WERI-Rb-1 (cell line): ENCODE measurements at regions not wholly inside any gene's neighbourhood (a gene's known extent, or its start where the extent isn't known, plus 50 kb on each side); places are given as distances from the start of the nearest gene placed in this dataset.

Experiments
- DNase-seq: peaks from one replicate; pipeline ENCODE4 v3.0.0-alpha.2; 2020
- H3K27ac ChIP-seq: fragments of 250-450 bp; sonication (Bioruptor Pico); 2 replicates; pipeline ENCODE4 v1.5.1; 2020; ENCODE audit warnings: mild to moderate bottlenecking, moderate library complexity
- H3K27me3 ChIP-seq: fragments of 250-450 bp; sonication (Bioruptor Pico); 2 replicates; pipeline ENCODE4 v1.5.1; 2021; ENCODE audit warnings: mild to moderate bottlenecking, low read depth, moderate library complexity; ENCODE audit not compliant: insufficient read depth, severe bottlenecking
- H3K36me3 ChIP-seq: fragments of 250-450 bp; sonication (Bioruptor Pico); 2 replicates; pipeline ENCODE4 v1.5.1; 2020; ENCODE audit warnings: mild to moderate bottlenecking, moderate library complexity
- H3K4me3 ChIP-seq: 2 replicates; pipeline ENCODE4 v1.5.1; 2011; ENCODE audit warnings: low read depth, mild to moderate bottlenecking, control low read depth, low read length
- H3K9me3 ChIP-seq: fragments of 250-450 bp; sonication (Bioruptor Pico); 2 replicates; pipeline ENCODE4 v1.5.1; 2021; ENCODE audit warnings: mild to moderate bottlenecking, moderate library complexity; ENCODE audit not compliant: severe bottlenecking
- TF ChIP-seq, protein P1 (sequence below): IDR thresholded peaks from 2 replicates; pipeline ENCODE4 v1.5.1; 2011; ENCODE audit warnings: low read depth, mild to moderate bottlenecking, control low read depth, inconsistent platforms, low read length

DNA sequence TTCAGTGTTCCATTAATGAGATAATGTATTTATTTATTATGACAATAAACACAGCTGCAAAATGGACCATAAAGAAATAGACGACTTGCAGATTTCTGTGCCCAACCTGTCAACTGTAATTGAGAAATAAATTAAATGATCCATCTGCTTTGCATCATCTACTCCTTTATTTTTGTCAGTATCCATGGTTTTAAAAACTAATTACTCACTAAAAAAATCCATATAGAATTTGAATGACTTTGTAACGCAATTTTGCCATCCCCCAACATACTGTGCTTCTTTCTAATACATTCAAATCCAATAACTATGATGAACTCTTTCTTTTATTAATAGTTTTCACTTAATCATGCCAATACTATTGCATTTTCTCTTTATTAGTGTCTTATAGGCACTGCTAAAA lies 388.5 kb upstream of the SORCS1 start:
- Histone ChIP-seq H3K9me3 (no peaks in the 10 kb centered on the region), H3K4me3 (no peak overlapping the region), H3K27me3 (no peaks in the 10 kb centered on the region), H3K36me3 (no peaks in the 10 kb centered on the region), H3K27ac (no peak overlapping the region)
- no peak for DNase-seq
- TF ChIP-seq, protein P1, sequence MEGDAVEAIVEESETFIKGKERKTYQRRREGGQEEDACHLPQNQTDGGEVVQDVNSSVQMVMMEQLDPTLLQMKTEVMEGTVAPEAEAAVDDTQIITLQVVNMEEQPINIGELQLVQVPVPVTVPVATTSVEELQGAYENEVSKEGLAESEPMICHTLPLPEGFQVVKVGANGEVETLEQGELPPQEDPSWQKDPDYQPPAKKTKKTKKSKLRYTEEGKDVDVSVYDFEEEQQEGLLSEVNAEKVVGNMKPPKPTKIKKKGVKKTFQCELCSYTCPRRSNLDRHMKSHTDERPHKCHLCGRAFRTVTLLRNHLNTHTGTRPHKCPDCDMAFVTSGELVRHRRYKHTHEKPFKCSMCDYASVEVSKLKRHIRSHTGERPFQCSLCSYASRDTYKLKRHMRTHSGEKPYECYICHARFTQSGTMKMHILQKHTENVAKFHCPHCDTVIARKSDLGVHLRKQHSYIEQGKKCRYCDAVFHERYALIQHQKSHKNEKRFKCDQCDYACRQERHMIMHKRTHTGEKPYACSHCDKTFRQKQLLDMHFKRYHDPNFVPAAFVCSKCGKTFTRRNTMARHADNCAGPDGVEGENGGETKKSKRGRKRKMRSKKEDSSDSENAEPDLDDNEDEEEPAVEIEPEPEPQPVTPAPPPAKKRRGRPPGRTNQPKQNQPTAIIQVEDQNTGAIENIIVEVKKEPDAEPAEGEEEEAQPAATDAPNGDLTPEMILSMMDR, result no peak

DNA sequence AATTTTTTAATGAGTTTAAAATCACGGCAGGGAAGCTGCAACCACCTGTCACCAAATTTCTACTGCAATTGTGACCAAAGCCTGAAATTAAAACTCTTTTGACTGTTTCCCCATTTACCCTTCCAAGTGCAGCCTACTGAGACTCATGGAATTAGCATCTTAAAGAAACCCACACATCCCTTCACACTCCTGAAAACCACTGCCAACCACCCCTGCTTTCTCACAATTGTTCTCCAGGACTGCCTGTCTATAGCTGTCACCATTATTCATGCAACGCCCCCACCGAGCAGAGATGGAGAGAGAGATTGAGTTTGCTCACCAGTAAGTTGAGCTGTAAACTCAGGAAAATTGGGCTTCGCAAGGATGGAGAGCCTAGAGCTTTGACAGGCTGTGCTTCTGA lies 383.8 kb upstream of the SORCS1 start:
- no peak for DNase-seq
- Histone ChIP-seq H3K9me3 (no peaks in the 10 kb centered on the region), H3K36me3 (no peaks in the 10 kb centered on the region), H3K27ac (no peak overlapping the region), H3K4me3 (no peak overlapping the region), H3K27me3 (no peaks in the 10 kb centered on the region)
- TF ChIP-seq, protein P1, result no peak

DNA sequence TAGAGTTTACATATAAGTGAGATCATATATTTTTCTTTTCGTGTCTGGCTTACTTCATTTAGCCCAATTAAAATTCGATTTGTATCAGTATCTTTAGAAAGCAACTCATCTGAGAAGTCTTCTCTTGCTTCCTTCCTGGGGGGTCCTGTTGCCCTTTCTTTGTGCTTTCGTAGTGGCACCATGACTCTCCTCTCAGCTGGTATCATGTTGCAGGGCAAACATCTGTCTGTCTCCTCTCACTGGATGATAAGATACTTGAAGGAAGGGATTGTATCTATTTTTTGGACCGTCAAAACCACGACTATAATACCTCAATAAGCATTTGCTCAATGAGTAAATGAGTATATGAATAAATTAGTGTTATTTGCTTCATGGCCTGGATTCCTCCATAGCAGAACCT lies 382.5 kb upstream of the SORCS1 start:
- no peak overlapping the region for H3K4me3 ChIP-seq
- H3K36me3 ChIP-seq, result no peaks in the 10 kb centered on the region
- TF ChIP-seq, protein P1, result no peak
- no peaks in the 10 kb centered on the region for H3K9me3 ChIP-seq
- DNase-seq, result no peak
- H3K27me3 ChIP-seq, result no peaks in the 10 kb centered on the region
- no peak overlapping the region for H3K27ac ChIP-seq

DNA sequence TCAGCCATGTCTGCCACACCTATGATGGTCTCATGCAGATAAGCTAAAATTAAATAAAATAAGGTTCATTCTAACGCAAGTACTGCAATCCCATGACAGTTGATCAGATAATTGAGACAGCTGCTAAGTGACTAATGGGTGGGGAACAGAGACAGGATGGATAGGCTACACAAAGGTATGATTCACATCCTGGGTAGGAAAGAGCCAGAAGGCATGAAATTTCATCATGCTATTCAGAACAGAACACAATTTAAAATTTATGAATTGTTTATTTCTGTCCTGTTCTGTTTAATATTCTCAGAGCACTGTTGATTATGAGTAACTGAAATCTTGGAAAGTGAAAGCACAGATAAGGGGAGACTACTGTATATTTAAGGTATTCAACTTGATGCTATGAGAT lies 381.8 kb upstream of the SORCS1 start:
- TF ChIP-seq, protein P1, result no peak
- no peak overlapping the region for H3K27ac ChIP-seq
- no peaks in the 10 kb centered on the region for H3K9me3 ChIP-seq
- no peaks in the 10 kb centered on the region for H3K27me3 ChIP-seq
- no peaks in the 10 kb centered on the region for H3K36me3 ChIP-seq
- DNase-seq, result no peak
- H3K4me3 ChIP-seq, result no peak overlapping the region

DNA sequence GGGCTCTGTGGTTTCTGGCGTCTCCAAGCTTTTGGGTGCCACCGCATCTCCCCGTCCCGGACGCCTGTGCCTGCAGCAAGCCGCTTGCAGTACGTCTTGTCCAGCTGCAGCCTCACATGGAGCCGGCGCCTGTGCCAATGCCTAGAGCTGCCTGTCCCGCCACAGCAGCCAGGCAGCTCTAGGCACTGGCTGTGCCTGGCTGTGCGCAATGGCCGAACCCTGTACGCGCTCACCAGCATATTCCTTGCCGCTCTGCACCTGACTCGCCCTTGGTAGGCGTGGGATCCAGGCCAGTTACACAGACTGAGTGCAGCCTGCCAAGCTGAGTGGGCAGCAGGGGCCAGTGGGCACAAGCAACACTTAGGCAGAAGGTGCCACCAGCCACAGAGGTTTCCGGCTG lies 381.2 kb upstream of the SORCS1 start:
- H3K36me3 ChIP-seq, result no peaks in the 10 kb centered on the region
- H3K27ac ChIP-seq, result no peak overlapping the region
- DNase-seq, result no peak
- H3K27me3 ChIP-seq, result no peaks in the 10 kb centered on the region
- H3K9me3 ChIP-seq, result no peaks in the 10 kb centered on the region
- no peak overlapping the region for H3K4me3 ChIP-seq
- TF ChIP-seq, protein P1, result no peak

DNA sequence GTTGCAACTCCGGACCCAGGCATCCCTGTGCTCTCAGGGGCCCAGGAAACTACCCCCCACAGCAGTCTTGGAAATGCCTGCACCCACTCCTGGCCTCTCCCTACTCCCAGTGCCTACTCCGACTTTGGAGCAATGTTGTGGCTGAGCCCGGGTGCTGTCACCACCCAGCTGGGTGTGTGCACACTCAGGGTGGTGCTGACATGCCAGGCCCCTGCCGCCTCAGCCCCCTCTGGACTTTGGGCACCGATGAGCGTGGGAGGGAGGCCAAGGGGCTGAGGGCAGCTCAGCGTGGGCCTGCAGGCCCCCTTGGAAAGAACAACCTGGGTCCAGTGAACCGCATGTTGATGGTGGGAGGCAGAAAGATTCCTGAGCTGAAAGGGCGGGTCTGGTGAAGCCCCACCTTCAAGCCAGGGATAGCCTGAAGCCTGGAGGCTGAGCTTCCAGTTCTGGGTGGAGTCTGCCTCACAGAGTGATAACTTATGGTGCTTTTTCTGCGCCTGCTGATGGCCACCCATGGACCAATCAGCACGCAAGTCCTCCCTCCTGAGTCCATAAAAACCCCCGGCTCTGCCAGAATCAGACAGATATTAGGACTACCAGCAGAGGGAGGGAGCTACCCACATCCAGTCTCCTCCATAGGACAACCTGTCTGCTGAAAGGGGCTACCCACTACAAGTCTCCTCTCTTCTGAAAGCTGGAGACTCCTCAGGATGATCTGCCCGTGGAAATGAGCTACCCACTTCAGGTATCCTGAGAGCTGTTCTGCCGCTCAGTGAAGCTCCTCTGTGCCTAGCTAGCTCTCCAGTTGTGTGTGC lies 380.4 kb upstream of the SORCS1 start:
- no peak overlapping the region for H3K27ac ChIP-seq
- TF ChIP-seq, protein P1, result peak; percentile 26; the same call in 1 of the 2 replicates
- no peaks in the 10 kb centered on the region for H3K27me3 ChIP-seq
- H3K36me3 ChIP-seq, result no peaks in the 10 kb centered on the region
- H3K4me3 ChIP-seq, result no peak overlapping the region
- peak; percentile 12 for DNase-seq
- H3K9me3 ChIP-seq, result no peaks in the 10 kb centered on the region
